Activated T-cell treated with anti-CD3 and anti-CD28 coated beads, Interleukin-2, amount 50 U/mL, for 24 hours (primary cell): ENCODE measurements at regions not wholly inside any gene's neighbourhood (a gene's known extent, or its start where the extent isn't known, plus 50 kb on each side); places are given as distances from the start of the nearest gene placed in this dataset.

Source experiments
- DNase-seq: peaks from one replicate; pipeline ENCODE4 v3.0.0-alpha.2; 2020
- H3K27ac Mint-ChIP-seq: 2 replicates; pipeline ENCODE4 v1.8.0; 2020; ENCODE audit warnings: mild to moderate bottlenecking, mixed read lengths
- H3K27me3 Mint-ChIP-seq: 2 replicates; pipeline ENCODE4 v1.8.0; 2020; ENCODE audit warnings: mixed read lengths
- H3K36me3 Mint-ChIP-seq: 2 replicates; pipeline ENCODE4 v1.8.0; 2020; ENCODE audit warnings: low read depth, mixed read lengths
- H3K4me1 Mint-ChIP-seq: 2 replicates; pipeline ENCODE4 v1.8.0; 2020; ENCODE audit warnings: low read depth, mixed read lengths
- H3K4me3 Mint-ChIP-seq: 2 replicates; pipeline ENCODE4 v1.8.0; 2020; ENCODE audit warnings: mild to moderate bottlenecking, moderate library complexity, mixed read lengths
- H3K9me3 Mint-ChIP-seq: 2 replicates; pipeline ENCODE4 v1.8.0; 2020; ENCODE audit warnings: mixed read lengths

DNA sequence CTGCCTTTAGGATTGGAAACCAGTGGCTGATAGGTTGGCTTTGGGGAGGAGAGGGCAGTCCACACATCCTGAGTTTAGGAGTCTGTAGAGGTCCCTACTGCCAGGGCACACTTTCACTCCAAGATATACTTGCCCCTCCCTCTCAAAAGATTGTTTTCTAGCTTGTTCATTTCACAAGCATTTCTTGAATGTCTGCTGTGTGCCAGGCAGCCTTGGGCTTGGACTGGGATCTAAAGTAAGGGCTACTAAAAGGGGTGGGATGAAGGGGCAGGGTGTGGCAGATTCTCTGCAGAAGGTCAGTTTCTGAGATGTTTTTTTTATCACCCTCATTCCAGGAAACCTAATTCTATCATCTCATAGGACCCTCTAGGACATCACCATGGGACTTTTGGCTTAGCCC lies 272.4 kb downstream of the SKAP2 start:
- no peak for DNase-seq
- peaks cover 18% of the 10 kb centered on the region for H3K27me3 Mint-ChIP-seq
- H3K9me3 Mint-ChIP-seq = no peaks in the 10 kb centered on the region
- no peak overlapping the region for H3K4me3 Mint-ChIP-seq
- H3K27ac Mint-ChIP-seq = no peak overlapping the region
- H3K4me1 Mint-ChIP-seq = no peaks in the 10 kb centered on the region
- no peaks in the 10 kb centered on the region for H3K36me3 Mint-ChIP-seq

DNA sequence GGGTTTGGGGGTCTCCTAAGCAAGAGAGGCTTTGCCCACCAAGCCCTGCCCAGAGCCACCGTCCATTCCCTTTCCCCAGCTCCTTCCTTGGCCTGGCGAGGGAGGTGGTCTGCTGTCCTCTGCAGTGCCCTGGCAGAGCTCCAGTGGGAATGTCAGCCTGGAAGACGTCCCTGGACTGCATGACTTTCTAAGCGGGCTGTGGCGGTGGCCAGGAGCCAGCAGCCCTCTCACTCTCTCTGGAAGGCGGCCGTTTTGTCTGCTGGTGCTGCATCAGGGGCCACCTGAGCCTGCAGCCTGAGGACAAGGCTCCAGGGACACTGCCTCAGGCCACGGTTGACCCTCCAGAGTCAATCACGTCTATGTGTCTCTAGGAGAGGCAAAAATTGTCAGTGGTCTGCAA lies 271.0 kb downstream of the SKAP2 start:
- Mint-ChIP-seq H3K4me1 (no peaks in the 10 kb centered on the region), H3K27ac (no peak overlapping the region), H3K27me3 (peaks cover 11% of the 10 kb centered on the region), H3K4me3 (no peak overlapping the region), H3K9me3 (no peaks in the 10 kb centered on the region), H3K36me3 (no peaks in the 10 kb centered on the region)
- no peak for DNase-seq

DNA sequence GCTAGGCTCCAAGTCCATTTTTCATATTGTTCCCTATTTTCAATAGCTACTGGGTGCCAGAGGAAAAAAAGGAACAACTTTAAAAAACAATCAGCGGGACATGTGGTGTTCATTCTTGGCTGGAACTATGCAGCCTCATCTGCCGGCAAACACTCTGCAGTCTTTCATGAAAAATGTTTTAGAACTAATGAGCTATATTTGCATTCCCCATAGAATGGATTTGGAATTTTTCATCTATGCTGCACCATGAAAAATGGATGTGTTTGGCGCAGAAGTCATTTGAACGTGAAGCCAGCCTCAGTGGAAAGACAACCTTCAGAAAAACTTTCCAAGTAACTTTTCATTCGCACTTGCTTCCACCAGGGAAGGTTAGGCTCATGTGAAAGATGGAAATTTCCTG lies 270.5 kb downstream of the SKAP2 start:
- Mint-ChIP-seq H3K27me3 (peaks cover 10% of the 10 kb centered on the region), H3K4me3 (no peak overlapping the region), H3K9me3 (no peaks in the 10 kb centered on the region), H3K36me3 (no peaks in the 10 kb centered on the region), H3K27ac (no peak overlapping the region), H3K4me1 (no peaks in the 10 kb centered on the region)
- no peak for DNase-seq

DNA sequence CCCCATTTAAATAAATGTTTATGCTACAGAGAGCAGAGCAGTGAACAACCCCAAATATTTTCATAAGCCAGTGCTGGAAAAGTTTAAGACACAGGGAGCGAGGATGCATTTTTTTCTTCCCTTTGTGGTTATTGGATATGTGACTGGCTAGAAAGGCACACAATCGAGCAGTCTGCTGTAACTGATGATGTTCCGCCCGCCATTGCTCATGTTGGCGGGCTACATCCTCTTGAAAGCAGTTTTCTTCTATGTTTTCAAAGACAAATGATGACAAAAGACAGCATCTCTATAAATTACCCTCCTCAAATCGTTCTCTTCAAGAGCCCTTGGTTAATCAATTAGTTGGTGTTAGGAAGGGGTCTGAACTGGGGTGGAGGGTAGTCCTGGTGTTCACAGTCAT lies 269.8 kb downstream of the SKAP2 start:
- H3K4me1 Mint-ChIP-seq = no peaks in the 10 kb centered on the region
- H3K27ac Mint-ChIP-seq = no peak overlapping the region
- H3K27me3 Mint-ChIP-seq = peaks cover 12% of the 10 kb centered on the region
- H3K9me3 Mint-ChIP-seq = no peaks in the 10 kb centered on the region
- H3K36me3 Mint-ChIP-seq = no peaks in the 10 kb centered on the region
- no peak overlapping the region for H3K4me3 Mint-ChIP-seq
- no peak for DNase-seq

DNA sequence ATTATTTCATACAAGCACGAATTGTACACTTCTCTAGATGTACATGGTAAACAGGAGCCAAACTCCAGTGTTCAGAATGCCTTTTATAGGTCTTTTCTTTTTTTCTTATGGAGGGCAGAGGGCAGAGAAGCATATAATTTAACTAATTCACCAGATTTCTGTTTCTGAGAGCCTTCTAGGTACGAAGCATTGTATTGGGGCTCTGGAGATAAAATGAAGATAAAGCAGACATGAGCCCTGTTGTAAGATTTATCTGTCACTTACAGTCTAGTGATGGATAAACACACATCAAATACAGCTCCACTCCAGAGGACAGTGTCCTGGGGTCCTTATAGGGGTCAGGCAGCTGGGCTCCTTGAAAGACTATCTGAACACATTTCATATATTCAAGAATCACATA lies 265.5 kb downstream of the SKAP2 start:
- Mint-ChIP-seq H3K27ac (no peak overlapping the region), H3K9me3 (no peaks in the 10 kb centered on the region), H3K36me3 (no peaks in the 10 kb centered on the region), H3K4me3 (no peak overlapping the region), H3K4me1 (no peaks in the 10 kb centered on the region), H3K27me3 (peaks cover 13% of the 10 kb centered on the region)
- DNase-seq = no peak

DNA sequence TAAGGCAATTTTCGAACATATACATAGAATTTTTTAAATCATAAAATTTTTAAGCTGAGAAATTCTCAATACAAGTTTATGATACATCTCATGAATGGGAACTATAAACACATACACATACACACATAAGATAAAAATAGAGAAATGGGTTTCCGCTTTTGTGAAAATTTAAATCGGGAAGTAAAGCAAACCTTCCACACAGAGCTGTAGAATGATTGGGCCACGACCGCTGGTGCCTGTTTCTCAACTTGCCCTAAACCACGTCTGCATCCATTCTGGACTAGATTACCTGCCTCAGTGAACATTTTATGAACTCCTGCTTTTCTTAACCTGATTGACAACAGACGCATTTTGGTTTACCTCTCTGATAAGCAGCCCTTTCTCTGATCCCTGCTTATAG lies 264.4 kb downstream of the SKAP2 start:
- no peaks in the 10 kb centered on the region for H3K36me3 Mint-ChIP-seq
- no peak overlapping the region for H3K4me3 Mint-ChIP-seq
- H3K4me1 Mint-ChIP-seq = no peaks in the 10 kb centered on the region
- H3K27me3 Mint-ChIP-seq = peaks cover 19% of the 10 kb centered on the region
- H3K9me3 Mint-ChIP-seq = no peaks in the 10 kb centered on the region
- no peak for DNase-seq
- H3K27ac Mint-ChIP-seq = no peak overlapping the region

DNA sequence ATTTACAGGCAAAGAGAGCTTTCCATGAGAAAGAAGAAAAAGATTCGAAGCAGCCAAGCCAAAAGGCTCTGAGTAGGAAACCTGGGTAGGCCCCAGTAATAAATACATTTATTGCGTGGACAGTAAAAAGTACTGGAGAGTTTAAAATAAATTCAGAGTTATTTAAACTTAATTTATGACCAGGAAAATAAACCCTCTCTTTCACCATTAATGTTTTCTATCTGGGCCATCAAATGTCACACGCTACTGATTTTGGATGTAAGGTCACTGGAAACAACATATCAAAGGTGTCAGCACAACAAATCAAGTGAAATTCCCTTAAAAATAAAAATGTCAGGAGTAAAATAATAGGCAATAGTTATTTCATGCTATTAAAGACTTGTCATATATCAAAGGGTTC lies 264.0 kb downstream of the SKAP2 start:
- no peak for DNase-seq
- Mint-ChIP-seq H3K9me3 (no peaks in the 10 kb centered on the region), H3K27ac (no peak overlapping the region), H3K27me3 (peaks cover 19% of the 10 kb centered on the region), H3K4me1 (no peaks in the 10 kb centered on the region), H3K4me3 (no peak overlapping the region), H3K36me3 (no peaks in the 10 kb centered on the region)

DNA sequence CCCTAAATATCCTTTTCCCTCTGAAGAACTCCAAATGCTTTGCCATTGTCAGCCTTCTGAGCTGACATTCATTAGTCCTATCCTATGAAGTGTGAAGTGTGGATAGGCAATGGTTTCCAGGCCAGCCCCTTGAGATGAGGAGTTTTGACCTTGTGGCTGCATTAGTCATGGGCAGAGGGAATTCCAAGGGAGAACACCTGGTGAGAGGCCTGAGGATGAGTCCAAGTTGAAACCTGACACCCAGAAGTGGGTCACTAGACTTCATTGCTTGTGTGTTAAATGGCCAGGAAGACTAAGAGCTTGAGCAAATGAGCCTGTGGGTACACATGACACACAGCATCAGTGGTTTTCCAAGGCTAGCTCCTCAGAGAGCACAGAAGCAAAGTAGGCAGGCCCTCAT lies 260.8 kb downstream of the SKAP2 start:
- no peak for DNase-seq
- Mint-ChIP-seq H3K4me1 (no peaks in the 10 kb centered on the region), H3K27me3 (peaks cover 26% of the 10 kb centered on the region), H3K36me3 (no peaks in the 10 kb centered on the region), H3K4me3 (no peak overlapping the region), H3K9me3 (no peaks in the 10 kb centered on the region), H3K27ac (no peak overlapping the region)

DNA sequence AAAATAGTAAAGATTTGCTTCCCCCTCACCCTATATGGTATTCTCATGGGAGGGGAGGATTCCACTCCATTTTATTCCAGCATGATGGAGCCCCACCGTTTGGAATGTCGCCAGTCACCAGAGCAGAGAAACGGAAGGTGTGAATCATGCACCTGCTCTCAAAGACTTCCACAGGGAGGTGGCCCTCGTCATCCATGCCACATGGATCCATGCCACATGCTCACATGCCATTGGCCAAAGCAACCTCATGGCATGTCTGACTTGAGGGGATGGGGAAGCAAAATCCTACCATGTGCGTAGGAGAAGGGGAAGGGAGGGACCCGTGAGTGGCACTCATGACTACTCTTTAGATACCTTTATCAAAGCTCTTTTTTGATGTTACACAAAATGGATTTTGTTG lies 256.0 kb downstream of the SKAP2 start:
- H3K4me3 Mint-ChIP-seq = no peak overlapping the region
- no peaks in the 10 kb centered on the region for H3K4me1 Mint-ChIP-seq
- peaks cover 21% of the 10 kb centered on the region for H3K27me3 Mint-ChIP-seq
- no peak overlapping the region for H3K27ac Mint-ChIP-seq
- H3K9me3 Mint-ChIP-seq = no peaks in the 10 kb centered on the region
- no peak for DNase-seq
- H3K36me3 Mint-ChIP-seq = no peaks in the 10 kb centered on the region

DNA sequence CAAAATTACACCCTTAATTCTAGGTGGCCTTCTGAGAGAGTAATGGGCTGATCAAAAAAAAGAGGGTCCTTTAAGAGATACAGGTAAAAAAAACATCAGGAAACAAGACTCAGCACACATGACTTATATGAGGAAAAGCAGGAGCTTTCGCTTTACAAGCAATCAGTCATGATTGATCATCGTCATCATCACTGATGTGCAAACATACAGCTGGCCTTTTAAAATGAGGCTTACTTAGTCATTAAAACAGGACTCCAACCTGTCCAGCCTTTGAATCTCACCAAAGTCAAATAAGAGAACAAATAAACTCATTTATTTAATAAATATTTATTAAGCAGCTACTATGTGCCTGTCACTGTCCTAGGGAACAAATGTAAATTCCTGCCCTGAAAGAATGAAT lies 255.3 kb downstream of the SKAP2 start:
- DNase-seq = no peak
- Mint-ChIP-seq H3K27ac (no peak overlapping the region), H3K27me3 (peaks cover 16% of the 10 kb centered on the region), H3K36me3 (no peaks in the 10 kb centered on the region), H3K4me1 (no peaks in the 10 kb centered on the region), H3K9me3 (no peaks in the 10 kb centered on the region), H3K4me3 (no peak overlapping the region)

DNA sequence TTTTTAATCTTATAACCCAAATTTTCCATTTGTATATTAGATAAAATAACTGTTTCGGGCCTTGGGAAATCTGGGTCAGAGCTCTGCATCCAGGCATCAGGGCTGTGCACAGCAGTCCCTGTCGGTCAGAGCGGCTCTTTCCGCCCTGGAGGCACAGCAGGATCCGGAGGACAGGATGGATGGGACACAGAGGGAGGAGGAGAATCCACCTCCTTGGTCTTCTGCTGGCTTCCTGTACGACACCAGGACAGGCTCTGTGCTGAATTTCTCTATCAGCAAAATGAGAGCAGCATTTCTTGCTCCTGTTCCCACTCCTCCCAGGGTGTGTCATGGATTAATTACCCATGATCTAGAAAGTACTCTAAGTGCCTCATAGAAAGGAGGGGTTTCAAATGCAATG lies 254.9 kb downstream of the SKAP2 start:
- peaks cover 13% of the 10 kb centered on the region for H3K27me3 Mint-ChIP-seq
- no peaks in the 10 kb centered on the region for H3K9me3 Mint-ChIP-seq
- no peak overlapping the region for H3K4me3 Mint-ChIP-seq
- no peaks in the 10 kb centered on the region for H3K36me3 Mint-ChIP-seq
- H3K27ac Mint-ChIP-seq = no peak overlapping the region
- H3K4me1 Mint-ChIP-seq = no peaks in the 10 kb centered on the region
- DNase-seq = no peak

DNA sequence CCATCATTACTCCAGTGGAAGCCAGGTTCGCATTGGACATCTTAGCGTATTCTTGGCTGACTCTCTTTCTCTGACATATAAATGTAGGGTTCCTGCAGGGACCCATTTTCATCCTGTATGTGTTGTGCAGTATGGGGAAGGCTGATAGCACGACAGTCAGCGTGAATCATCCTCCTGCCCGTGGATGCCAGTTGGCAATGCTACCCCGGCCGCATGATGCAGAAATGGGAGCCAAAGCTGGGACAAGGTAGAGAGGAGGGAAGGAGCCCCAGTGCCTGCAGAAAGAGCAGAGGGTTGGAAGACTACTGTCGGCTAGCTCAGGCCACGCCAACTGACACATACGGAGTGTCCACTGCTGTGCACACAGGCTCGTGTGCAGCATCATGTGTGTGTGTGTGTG lies 251.6 kb downstream of the SKAP2 start:
- no peak for DNase-seq
- no peak overlapping the region for H3K4me3 Mint-ChIP-seq
- H3K4me1 Mint-ChIP-seq = no peaks in the 10 kb centered on the region
- no peaks in the 10 kb centered on the region for H3K36me3 Mint-ChIP-seq
- H3K27me3 Mint-ChIP-seq = peaks cover 3% of the 10 kb centered on the region
- no peaks in the 10 kb centered on the region for H3K9me3 Mint-ChIP-seq
- H3K27ac Mint-ChIP-seq = no peak overlapping the region

DNA sequence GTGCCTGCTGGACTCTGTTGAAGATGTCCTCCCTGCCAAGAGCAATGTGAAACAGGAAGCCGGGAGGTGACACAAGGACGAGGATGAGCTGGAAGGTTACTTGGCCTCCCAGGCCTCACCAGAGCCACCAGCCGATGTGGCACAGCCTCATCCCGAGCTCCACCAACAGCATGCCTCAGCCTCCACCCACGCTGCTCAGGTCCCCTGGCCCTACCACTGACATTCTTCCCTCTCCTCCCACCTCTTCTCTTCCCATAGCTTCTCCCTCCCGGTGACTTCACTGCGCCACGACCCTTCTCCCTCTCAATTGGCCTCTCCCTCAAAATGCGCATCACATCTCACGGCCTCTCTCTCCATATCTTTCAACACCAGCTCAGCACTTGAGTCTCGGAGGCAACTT lies 249.9 kb downstream of the SKAP2 start:
- peaks cover 3% of the 10 kb centered on the region for H3K27me3 Mint-ChIP-seq
- no peak for DNase-seq
- no peak overlapping the region for H3K4me3 Mint-ChIP-seq
- no peaks in the 10 kb centered on the region for H3K9me3 Mint-ChIP-seq
- no peaks in the 10 kb centered on the region for H3K4me1 Mint-ChIP-seq
- H3K36me3 Mint-ChIP-seq = no peaks in the 10 kb centered on the region
- no peak overlapping the region for H3K27ac Mint-ChIP-seq

DNA sequence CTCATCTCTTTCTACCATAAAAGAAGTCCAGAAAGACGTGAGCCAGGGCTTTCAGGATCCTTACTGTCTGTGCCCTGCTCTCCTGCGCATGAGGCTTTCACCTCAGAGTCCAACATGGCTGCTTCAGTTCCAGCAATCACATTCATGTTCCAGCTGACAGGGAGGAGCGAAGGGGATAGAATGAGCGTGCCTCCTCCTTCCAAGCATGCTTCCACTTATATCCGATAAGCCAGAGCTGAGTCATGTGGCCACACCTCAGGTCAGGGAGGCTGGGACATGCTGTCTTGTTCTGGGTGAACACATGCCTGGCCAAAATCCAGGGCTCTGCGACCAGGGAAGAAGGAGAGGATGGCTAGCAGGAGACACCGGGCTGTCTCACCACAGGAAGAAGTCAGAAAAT lies 248.2 kb downstream of the SKAP2 start:
- H3K27me3 Mint-ChIP-seq = peaks cover 3% of the 10 kb centered on the region
- H3K27ac Mint-ChIP-seq = no peak overlapping the region
- no peak for DNase-seq
- H3K36me3 Mint-ChIP-seq = no peaks in the 10 kb centered on the region
- H3K4me1 Mint-ChIP-seq = no peaks in the 10 kb centered on the region
- no peak overlapping the region for H3K4me3 Mint-ChIP-seq
- H3K9me3 Mint-ChIP-seq = no peaks in the 10 kb centered on the region

DNA sequence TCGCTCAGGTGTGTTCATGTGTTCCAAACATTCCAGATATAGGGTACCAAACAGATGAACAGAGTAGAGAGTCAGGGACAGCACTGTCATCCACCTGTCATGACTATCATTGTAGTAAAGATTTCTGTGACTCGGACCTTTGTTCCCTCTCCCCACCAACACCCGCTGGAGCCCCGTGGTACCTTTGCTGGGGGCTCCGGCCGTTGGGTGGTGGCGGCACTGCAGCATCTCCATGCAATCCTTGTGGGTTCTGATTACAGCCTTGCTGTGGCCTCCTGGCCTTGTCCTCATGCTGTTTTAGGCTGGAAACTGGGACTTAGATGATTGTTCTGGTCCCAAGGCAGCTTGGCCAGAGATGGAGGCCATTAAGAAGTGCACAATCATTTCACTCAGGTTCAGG lies 247.3 kb downstream of the SKAP2 start:
- Mint-ChIP-seq H3K27me3 (peaks cover 3% of the 10 kb centered on the region), H3K4me3 (no peak overlapping the region), H3K36me3 (no peaks in the 10 kb centered on the region), H3K4me1 (no peaks in the 10 kb centered on the region), H3K9me3 (no peaks in the 10 kb centered on the region), H3K27ac (no peak overlapping the region)
- DNase-seq = no peak
